GM21619 (cell line): ENCODE measurements at regions not wholly inside any gene's neighbourhood (a gene's known extent, or its start where the extent isn't known, plus 50 kb on each side); places are given as distances from the start of the nearest gene placed in this dataset.
"Not testable (repeated sequence)": the region's sequence is repeated elsewhere in the genome, so short reads cannot be mapped to it uniquely, and the experiment has no call there.

ENCODE experiments used
- ATAC-seq: cut with Tn5 transposase; IDR thresholded peaks from one replicate; pipeline ENCODE4 v1.9.1; 2021; ENCODE audit not compliant: unreplicated experiment

DNA sequence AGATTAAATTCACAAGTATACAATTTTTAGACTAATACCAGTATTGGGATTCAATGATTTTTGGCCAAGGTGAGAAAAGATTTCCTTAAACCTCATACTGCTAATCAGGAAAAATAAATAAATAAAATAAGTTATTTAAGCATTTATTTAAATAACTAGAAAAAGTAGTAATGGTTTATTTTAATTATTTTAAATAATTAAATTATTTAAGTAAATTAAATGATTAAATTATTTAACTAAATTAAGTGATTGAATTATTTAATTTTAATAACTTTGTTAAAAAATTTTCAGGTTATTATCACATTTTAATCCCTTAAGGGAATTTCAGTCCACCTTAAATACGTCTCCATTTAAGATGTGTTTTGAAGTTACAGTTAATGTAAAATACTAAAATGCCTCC is 1831.5 kb upstream of the MIR17HG start:
- ATAC-seq = no peak

DNA sequence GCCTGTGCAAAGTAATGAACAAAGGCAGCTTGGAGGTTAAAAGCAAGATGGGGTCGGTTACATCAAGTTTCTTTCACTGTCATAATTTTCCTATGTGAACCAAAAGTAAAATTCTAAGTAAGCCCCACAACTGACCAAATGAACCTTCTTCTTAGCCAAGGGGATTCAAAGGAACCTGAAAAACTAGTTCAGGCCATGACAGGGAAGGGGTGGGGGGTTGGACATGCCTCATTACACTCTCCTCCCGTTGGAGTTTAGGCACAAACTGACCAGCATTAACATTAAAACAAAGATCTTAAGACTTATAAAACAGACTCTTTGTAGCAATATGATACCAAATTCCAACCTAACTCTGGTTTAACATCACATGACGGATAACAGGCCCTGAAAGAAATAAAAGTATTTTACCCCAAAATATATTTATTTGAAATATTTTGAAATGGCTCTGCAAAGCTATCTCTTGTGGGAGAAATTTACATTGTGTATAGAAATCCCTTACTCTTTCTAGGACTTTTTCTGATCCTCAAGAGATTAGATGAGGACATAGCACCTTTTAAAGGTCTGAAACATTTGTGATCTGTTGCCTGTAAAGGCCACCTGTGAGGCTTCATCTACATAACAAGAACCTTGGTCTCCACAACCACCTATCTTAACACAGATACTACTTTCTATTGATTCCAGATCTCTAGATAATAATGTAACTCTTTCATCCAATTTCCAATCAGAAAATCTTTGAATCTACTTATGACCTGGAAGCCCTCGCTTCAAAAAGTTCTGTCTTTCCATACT is 1829.0 kb upstream of the MIR17HG start:
- ATAC-seq = no peak

DNA sequence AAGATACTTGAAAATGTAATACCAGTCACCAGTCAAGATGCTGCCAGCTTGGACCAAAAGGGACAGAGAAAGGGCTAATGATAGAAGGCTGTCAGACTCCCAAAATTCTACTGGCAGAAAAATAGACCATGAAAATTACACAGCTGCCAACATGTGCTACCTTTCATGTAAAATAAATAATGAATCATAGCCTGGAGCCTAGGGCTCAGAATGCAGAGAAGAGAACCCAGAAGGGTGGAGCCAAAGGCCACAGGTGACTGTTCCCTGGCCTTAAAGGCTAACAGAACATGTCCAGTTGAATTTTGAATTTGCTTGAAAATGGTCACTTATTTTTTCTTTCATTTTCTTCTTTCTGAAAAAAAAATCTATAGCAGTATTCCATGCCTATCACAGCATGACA is 1827.0 kb upstream of the MIR17HG start:
- no peak for ATAC-seq

DNA sequence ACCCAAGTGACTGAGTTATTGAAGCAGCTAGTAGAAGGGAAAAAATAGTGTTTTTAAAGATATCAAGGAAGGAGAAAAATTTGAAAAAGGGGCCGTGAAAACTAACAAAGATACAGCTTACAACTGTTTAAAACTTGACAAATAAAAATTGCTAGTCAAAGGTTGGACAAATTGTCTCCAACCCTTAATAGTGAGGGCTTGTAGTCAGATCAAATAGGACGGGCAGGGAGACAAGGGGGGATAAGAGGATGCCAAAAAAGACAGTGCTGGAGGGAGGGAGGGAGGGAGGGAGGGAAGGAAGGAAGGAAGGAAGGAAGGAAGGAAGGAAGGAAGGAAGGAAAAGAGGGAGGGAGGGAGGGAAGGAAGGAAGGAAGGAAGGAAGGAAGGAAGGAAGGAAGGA is 1825.8 kb upstream of the MIR17HG start:
- not testable (repeated sequence) for ATAC-seq

DNA sequence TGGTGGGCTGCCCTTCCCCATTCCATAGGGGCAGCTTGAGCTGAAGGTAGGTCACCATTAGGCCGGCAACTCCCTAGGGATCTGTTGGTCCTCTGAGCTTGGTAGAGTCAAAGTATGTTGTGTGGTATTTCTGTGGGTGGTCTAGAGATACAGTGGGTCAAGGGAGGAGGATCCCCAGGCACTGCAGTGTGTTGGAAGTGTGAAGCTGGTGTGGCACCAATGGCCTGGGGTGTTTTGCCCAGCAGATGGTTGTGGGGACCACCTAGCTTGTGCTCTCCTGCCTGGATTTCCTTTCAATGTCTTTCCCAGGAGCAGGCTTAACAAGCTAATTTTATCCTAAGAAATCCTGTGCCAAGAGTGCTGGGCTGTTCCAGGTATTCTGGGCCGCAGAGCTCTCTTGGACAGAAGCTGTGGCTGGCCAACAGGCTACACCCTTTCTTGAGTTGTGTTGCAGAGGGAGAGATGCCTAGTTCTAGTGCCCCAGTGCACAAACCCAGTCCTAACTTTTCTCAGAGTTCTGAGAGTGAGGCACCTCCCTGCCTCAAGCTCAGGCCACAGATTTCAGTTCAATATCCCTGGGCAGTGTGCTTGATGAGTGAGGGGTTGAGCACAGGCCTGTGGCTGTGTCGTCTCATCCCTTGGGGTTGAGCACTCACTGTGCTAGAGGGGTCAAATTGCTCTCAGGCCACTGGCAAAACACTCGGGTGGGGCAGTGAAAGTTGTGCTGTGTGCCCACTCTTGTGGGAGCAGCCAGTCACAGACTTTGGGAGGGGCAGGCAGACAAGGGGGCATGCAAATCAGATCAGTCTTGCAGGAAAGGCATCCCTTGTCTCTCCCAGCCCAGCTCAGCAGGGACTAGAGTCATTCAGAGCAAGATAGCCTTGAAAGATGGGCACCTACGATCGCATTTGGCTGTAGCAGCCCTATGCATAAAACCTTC is 1806.1 kb upstream of the MIR17HG start:
- no peak for ATAC-seq

DNA sequence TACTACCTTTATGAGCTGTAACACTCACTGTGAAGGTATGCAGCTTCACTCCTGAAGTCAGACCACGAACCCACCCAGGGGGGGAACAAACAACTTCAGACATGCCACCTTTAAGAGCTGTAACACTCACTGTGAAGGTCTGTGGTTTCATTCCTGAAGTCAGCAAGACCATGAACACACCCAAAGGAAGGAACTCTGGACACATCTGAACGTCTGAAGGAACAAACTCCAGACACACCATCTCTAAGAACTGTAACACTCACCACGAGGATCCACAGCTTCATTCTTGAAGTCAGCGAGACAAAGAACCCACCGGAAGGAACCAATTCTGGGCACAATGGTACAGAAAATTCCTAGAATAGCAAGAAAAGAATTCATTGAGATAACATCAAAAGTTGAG is 1796.5 kb upstream of the MIR17HG start:
- no peak for ATAC-seq

DNA sequence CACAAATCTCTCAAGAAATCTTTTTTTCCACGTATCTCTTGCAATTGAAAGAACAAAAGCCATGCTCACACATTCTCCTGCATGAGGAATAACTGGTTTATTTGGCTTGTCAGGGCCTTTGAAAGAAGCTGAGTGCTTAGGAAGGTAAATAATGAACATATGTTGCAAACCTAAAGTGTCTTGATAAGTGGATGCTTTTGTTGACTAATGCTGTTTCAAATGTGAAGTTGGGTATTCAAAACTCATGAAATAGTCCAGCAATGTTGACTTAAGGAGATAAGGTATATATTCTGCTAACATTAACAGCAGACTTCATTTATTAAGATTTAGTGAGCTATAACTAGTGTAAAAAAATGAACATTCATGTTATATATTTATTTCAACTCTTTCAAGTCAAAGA is 1792.7 kb upstream of the MIR17HG start:
- ATAC-seq = no peak

DNA sequence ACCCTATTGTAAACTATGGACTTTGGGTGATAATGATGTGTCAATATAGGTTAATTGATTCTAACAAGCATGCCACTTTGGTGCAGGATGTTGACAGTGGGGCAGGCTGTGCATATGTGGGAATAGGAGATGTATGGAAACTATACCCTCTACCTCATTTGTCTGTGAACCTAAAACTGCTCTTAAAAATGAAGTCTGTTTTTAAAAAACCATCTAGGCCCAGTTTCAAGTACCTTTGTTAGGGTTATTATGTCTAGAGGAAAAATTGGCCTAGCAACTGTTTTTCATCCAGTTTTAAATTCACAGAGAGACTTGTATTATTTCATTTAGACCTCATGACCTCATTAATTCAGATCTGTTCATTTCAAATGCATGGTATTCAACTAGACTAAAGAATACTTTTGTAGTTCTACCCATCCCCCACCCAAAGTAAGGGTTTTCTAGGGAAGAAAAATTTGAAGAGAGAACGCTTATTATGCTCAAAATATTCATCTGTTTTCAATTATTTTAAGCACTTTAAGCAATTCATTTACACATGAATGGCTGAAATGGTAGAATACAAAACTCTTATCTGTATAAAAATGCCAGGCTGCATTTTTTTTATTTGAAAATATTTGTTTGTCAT is 1781.9 kb upstream of the MIR17HG start:
- ATAC-seq = no peak

DNA sequence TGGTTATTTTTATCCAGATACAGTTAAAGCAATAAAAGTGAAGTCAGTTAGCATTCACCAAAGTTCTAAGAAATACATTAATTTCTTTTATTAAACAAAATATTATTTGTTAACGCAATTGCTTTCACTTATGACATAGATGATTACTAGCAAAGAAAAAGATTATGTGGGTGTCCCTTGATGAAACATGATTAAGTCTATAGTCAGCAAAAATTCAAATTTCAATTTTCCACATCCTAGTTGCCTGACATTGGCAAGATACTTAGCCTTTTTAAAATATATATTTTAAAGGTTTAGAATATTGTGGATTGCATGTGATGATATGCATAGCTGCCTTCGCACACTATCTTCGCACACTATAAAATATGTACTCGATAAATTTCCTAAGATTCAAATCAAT is 1780.5 kb upstream of the MIR17HG start:
- no peak for ATAC-seq

DNA sequence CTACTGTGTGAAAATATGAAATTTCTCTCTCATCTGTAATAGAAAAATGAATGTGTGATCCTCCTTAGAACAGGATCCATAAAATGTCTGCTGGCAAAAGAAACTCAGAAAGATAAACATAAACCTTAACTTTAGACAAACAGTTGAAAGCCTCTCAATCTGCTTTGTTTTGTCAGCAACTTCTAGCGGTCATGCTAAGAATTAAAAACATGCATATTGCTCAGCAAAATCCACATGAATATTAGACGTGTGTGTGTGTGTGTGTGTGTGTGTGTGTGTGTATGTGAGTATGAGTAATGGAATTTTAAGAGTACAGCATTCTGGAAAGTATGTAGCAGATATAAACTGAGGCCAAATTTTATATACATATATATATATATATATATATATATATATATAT is 1779.2 kb upstream of the MIR17HG start:
- ATAC-seq = no peak

DNA sequence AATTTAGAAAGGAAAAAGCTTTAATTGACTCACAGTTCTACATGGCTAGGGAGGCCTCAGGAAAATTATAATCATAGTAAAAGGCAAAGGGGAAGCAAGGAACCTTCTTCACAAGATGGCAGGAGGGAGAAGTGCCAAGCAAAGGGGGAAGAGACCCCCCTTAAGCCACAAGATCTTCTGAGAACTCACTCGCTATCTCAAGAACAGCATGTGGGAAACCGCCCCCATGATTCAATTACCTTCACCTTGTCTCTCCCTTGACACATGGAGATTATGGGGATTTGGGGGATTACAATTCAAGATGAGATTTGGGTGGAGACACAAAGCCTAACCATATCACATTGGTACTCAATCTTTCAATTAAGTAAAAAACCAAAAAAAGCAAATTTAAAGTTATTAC is 1778.7 kb upstream of the MIR17HG start:
- ATAC-seq = no peak

DNA sequence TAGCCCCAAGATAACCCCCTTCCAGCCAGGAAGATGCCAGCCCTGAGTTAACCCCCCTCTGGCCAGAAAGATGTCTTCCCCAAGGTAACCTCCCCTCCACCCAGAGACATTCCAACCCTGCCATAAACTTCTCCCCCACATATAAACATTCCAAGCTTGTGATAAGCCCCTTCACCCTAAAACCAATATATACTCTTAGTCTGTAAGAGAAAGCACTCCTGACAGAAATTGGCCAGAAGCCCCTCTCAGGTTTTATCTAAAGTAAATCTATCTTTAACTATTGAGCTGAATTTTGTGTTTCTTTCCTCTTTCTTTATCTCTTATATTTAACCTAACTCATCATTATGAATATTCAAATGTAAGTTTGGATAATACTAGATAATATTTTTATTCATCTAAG is 1775.8 kb upstream of the MIR17HG start:
- ATAC-seq = no peak

DNA sequence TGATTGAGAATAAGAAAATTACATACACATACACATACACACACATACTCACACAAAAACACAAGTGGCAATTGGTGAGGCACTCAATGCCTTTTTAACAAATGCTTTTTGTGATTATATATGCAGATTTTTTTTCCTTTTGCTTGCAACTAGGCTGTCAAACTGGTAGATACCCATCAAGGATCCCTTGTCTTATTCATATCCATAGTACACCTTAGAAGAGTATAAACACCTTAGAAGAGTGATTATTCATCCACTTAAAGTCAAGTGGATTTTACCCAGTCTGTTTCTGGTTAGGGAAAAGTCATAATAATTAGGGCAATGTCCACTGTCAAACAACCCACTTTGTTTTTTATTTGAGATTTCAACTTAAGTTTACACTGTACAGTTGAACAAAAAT is 1773.4 kb upstream of the MIR17HG start:
- no peak for ATAC-seq

DNA sequence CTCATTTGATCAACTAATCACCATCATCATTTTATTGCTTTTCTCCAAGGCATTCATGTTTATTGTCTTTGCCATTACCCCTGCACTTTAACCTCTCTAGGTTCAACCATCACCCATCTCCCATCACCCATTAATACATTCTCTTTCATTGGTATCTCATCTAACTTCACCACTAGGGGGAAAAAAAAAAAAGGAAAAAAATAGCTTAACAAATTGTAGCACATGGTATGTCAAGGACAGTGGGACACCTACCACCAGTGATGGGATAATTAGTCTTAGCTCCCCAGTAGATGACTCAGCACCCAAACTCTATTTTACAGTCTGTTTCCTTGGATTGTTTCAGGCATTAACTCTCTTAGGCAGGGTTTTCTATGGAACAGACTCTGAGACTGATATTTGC is 1770.2 kb upstream of the MIR17HG start:
- no peak for ATAC-seq

DNA sequence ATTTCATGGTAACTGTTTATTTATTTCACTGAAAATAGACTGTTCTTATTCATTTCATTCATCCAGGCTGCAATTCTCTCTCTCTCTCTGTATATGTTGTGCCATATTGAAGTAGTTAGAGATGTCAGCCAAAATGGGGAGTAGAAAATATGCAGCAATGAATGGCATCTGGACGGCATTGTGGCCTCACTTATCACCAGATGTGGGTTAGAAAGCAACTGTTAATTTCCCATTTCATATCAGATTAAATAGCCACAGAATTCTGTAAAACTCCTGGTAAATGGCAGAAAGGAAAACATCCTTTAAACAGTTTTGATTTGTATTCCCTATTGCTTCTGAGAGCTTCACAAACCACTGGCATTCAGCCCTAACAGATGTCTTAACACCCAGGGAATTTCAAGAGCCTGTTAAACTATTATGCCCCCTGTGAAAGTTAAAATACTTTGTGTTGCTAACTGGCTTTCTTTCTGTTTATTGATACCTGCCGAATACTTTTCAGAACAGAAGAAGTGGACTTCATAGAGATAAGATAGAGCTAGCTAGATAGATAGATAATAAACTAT is 1763.3 kb upstream of the MIR17HG start:
- ATAC-seq = no peak

DNA sequence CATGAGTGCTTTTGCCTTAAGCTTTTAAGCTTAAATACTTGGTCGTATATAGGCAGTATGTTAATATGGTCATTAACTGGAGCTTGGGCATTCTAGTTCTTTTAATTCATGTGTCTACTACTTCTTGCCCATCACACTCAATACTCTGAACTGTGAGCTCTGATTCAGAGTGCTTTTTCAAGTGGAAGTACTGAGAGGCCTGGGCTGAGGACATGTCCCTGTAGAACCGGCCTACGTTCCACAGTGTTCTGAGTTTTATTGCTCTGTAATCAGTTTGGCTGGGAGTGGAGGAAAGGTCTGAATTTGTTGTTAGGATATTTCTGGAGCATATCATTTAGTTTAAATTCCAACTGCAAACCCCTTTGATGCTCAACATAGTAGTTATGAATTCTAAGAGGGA is 1744.8 kb upstream of the MIR17HG start:
- ATAC-seq = no peak

DNA sequence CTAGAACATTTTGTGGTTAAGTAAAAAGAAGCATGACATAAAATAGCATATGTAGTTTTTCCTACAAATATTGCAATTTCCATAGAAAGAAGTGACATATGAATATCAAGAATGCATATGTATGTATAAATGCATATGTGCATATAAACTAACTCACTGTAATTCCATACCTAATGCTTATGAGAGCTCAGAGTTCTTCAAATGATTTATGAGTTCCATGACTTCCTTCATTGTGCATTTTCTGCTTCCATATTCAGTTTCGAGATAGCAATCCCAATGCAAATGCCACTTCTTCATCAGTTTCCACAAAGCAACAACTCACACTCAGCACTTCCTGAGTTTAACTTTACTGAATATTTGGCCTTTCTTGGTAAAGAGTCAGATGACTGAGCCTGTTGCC is 1744.3 kb upstream of the MIR17HG start:
- no peak for ATAC-seq

DNA sequence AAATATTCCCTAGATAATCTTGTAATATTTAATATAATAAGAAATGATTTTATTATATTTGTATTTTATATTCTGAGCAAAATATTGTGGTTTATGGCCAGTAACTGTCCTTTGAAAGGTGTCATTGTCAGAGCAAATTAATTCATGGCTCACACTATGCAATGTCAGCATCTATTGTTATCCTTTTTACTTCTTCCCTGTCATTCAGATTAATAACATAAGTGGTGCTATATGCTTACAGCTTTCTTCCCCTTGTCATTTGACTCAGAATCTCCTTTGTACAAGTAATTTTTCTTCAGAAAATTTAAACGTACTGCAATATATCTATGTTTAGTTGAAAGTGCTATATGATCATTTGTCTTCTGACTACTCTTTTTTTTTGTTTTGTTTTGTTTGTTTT is 1738.2 kb upstream of the MIR17HG start:
- no peak for ATAC-seq

DNA sequence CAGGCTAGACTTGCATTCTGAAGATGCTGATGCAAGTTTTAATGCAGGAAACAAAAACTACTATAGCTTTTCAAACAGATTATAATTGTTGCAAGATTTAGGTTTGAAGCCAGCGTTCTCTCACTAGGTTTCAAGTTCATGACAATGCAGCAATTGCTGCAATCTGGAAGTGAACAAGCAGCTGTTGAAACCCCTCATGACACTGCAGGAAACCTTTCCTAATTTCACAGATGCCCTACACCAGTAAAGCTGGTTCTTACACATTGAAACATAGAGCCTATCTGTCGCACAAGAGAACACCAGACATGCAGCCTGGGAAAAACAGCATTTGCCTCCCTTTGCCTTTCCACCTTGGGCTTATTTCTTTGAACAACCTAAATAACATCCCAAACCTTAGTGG is 1737.2 kb upstream of the MIR17HG start:
- no peak for ATAC-seq

DNA sequence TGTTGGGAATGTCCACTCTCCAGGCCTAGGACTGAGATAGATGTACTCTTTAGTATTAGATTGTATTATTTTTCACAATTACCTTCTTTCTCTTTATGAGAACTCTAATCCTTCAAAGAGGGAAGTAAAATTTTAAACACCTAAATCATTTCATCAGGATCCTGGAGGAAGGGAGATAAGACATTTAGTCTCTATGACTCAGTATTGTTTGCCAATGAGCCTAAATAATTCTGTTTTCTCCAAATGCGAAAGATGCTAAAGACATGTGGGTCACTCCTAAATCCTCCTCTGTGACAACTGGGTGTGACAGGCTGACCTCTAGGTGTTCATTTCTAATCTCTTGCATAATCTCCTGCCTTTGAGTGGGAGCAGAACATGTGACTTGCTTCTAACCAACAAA is 1736.6 kb upstream of the MIR17HG start:
- ATAC-seq = no peak

DNA sequence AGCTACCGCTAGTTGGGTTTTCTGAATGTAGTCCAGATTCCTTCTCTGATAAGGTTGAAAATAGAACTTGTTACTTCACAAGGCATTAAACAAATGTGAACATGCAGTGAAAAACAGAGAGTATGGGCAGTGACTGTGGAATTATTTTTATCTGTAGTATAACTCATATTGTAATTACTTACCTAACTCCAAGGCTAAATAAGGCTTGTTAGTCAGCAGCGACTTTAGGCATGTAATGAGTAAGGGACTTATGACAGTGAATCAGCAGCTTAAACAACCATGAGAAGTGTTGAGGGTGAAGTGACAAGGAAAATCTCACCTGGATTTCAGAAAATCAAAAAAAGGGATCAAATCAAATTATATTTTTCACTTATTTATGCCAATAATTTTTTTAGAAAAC is 1719.5 kb upstream of the MIR17HG start:
- no peak for ATAC-seq

DNA sequence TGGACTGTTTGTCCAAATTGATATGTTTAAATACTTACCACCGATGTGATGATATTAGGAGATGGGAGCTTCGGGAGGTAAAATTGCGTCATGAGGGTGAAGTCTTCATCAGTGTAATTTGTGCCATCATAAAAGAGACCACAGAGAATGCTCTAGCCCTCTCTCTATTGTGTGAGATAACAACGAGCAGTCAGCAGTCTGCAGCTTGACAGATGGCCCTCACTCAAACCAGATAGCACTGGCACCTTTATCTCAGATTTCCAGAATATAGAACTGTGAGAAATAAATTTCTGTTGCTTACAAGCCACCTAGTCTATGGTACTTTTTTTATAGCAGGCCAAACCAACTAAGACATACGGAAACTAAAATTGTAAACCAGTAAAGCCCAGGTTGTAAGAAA is 1718.9 kb upstream of the MIR17HG start:
- ATAC-seq = no peak
